ENCODE measurements at regions not wholly inside any gene's neighbourhood (a gene's known extent, or its start where the extent isn't known, plus 50 kb on each side); places are given as distances from the start of the nearest gene placed in this dataset.

DNA sequence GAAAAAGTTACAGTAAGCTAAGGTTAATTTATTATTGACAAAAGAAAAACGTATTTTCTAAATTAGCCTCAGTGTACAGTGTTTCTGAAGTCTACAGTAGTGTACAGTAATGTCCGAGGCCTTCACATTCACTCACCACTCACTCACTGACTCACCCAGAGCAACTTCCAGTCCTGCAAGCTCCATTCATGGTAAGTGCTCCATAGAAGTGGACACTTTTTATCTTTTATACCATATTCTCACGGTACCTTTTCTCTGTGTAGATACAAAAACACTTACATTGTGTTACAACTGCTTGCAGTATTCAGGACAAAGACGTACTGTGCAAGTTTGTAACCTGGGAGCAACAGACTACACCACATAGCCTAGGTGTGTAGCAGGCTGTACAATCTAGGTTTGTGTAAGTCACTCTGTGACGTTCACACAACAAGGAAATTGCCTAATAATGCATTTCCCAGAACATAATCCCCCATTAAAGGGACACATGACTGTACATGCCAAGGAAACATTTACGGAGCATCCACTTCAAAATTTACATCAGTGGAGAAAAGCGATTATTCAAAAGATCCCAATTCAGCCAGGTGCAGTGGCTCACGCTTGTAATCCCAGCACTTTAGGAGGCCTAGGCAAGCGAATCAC lies 133.4 kb downstream of the BANF2 start:
- Mint-ChIP-seq H3K9me3 (no peaks in the 10 kb centered on the region), H3K27ac (no peak overlapping the region), H3K27me3 (ENCODE audit: low read depth) (no peaks in the 10 kb centered on the region), H3K4me1 (ENCODE audit: low read depth) (no peaks in the 10 kb centered on the region), H3K4me3 (ENCODE audit: low read depth) (no peak overlapping the region), H3K36me3 (ENCODE audit: low read depth) (no peaks in the 10 kb centered on the region)
- intact Hi-C loops (cut with micrococcal nuclease) = no loop called here
- no peak for DNase-seq (ENCODE audit: low spot score)

DNA sequence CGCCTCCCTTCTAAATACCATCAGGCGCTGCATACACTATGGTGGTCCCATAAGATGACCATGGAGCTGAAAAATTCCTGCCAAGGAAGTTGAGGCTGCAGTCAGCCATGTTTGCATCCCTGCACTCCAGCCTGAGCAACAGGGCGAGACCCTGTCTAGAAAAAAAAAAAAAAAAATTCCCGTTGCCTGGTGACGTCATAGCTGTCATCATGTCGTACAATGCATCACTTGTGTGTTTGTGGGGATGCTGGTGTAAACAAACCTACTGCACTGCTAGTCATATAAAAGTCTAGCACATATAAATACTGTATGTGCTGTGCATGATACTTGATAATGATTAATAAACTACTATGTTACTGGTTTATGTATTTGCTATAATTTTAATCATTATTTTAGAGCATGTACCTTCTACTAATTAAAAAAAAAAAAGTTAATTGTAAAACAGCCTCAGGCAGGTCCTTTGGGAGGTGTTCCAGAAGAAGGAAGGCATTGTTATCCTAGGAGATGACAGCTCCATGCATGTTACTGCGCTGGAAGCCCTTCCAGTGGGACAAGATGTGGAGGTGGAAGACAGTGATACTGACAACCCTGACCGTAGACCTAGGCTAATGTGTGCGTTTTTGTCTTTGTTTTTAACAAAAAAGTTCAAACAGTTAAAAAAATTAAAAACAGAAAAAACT lies 132.6 kb downstream of the BANF2 start:
- Mint-ChIP-seq H3K9me3 (no peaks in the 10 kb centered on the region), H3K27me3 (ENCODE audit: low read depth) (no peaks in the 10 kb centered on the region), H3K4me3 (ENCODE audit: low read depth) (no peak overlapping the region), H3K4me1 (ENCODE audit: low read depth) (no peaks in the 10 kb centered on the region), H3K27ac (no peak overlapping the region), H3K36me3 (ENCODE audit: low read depth) (no peaks in the 10 kb centered on the region)
- DNase-seq (ENCODE audit: low spot score) = no peak
- intact Hi-C loops (cut with micrococcal nuclease) = no loop called here

GRCh38 chr20:17828598-17829144 lies 128.9 kb downstream of the BANF2 start:
- intact Hi-C loops (cut with micrococcal nuclease) = loop anchor here (5.0 to 10.0 kb wide), 2 partner anchors 69 to 166 kb away; no protein-coding TSS in a partner anchor
- H3K4me1 Mint-ChIP-seq (ENCODE audit: low read depth) = peaks cover 17% of the 10 kb centered on the region
- no peak overlapping the region for H3K27ac Mint-ChIP-seq
- DNase-seq (ENCODE audit: low spot score) = no peak
- no peaks in the 10 kb centered on the region for H3K36me3 Mint-ChIP-seq (ENCODE audit: low read depth)
- no peaks in the 10 kb centered on the region for H3K9me3 Mint-ChIP-seq
- H3K27me3 Mint-ChIP-seq (ENCODE audit: low read depth) = no peaks in the 10 kb centered on the region
- H3K4me3 Mint-ChIP-seq (ENCODE audit: low read depth) = no peak overlapping the region

- Mint-ChIP-seq H3K27ac (no peak overlapping the region), H3K4me1 (ENCODE audit: low read depth) (peaks cover 17% of the 10 kb centered on the region), H3K9me3 (no peaks in the 10 kb centered on the region), H3K27me3 (ENCODE audit: low read depth) (no peaks in the 10 kb centered on the region), H3K36me3 (ENCODE audit: low read depth) (no peaks in the 10 kb centered on the region), H3K4me3 (ENCODE audit: low read depth) (no peak overlapping the region)
- intact Hi-C loops (cut with micrococcal nuclease) = loop anchor here (5.0 to 10.0 kb wide), 2 partner anchors 69 to 167 kb away; no protein-coding TSS in a partner anchor
- no peak for DNase-seq (ENCODE audit: low spot score)
These were observed 128.2 kb downstream of the BANF2 start for GRCh38 chr20:17827759-17828559.

GRCh38 chr20:17827079-17827478 lies 127.3 kb downstream of the BANF2 start:
- DNase-seq (ENCODE audit: low spot score) = no peak
- Mint-ChIP-seq H3K4me1 (ENCODE audit: low read depth) (peaks cover 17% of the 10 kb centered on the region), H3K27me3 (ENCODE audit: low read depth) (no peaks in the 10 kb centered on the region), H3K9me3 (no peaks in the 10 kb centered on the region), H3K4me3 (ENCODE audit: low read depth) (no peak overlapping the region), H3K36me3 (ENCODE audit: low read depth) (no peaks in the 10 kb centered on the region), H3K27ac (no peak overlapping the region)
- intact Hi-C loops (cut with micrococcal nuclease) = loop anchor here (5.0 to 10.0 kb wide), 2 partner anchors 70 to 168 kb away; no protein-coding TSS in a partner anchor

GRCh38 chr20:17825960-17826843 lies 126.4 kb downstream of the BANF2 start:
- H3K4me1 Mint-ChIP-seq (ENCODE audit: low read depth) = peaks cover 17% of the 10 kb centered on the region
- no peak overlapping the region for H3K4me3 Mint-ChIP-seq (ENCODE audit: low read depth)
- intact Hi-C loops (cut with micrococcal nuclease) = loop anchor here (5.0 to 10.0 kb wide), 2 partner anchors 71 to 169 kb away; no protein-coding TSS in a partner anchor

GRCh38 chr20:17825252-17825959 lies 125.6 kb downstream of the BANF2 start:
- no peak for DNase-seq (ENCODE audit: low spot score)
- H3K4me3 Mint-ChIP-seq (ENCODE audit: low read depth) = no peak overlapping the region
- H3K27ac Mint-ChIP-seq = no peak overlapping the region
- peaks cover 17% of the 10 kb centered on the region for H3K4me1 Mint-ChIP-seq (ENCODE audit: low read depth)
- no peaks in the 10 kb centered on the region for H3K27me3 Mint-ChIP-seq (ENCODE audit: low read depth)
- no peaks in the 10 kb centered on the region for H3K9me3 Mint-ChIP-seq
- no peaks in the 10 kb centered on the region for H3K36me3 Mint-ChIP-seq (ENCODE audit: low read depth)
- intact Hi-C loops (cut with micrococcal nuclease) = loop anchor here (5.0 to 10.0 kb wide), 2 partner anchors 72 to 169 kb away; no protein-coding TSS in a partner anchor

More at GRCh38 chr20:17825960-17826843, 126.4 kb downstream of the BANF2 start:
- Mint-ChIP-seq H3K27me3 (ENCODE audit: low read depth) (no peaks in the 10 kb centered on the region), H3K27ac (no peak overlapping the region), H3K36me3 (ENCODE audit: low read depth) (no peaks in the 10 kb centered on the region), H3K9me3 (no peaks in the 10 kb centered on the region)
- DNase-seq (ENCODE audit: low spot score) = no peak

DNA sequence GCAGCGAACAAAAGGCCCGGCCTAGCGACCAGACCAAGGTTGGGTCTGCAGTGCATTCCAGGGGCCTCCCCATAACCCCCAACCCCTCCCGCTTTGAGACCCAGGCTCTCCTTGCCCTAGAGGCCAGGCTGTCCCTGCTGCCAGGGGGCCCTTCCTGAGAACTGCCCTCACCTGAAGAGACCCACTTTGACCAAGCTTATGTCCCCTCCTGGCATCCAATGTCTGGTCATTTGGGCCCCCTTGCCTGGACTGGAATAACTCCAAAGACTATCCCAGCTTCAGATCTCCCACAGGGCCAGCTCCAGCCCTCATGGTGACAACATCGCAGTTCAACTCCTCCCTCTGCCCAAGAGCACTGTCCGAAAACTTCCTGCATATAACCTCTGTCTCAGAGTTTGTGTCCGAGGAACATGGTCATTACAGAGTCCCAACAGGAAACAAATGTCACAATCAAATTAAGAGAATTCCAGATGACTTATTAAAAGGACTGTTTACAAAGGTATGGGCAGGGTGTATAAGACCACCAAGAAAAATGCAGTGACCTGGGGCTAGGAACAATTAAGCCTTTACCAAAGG lies 125.0 kb downstream of the BANF2 start:
- Mint-ChIP-seq H3K4me3 (ENCODE audit: low read depth) (no peak overlapping the region), H3K9me3 (peaks cover 3% of the 10 kb centered on the region), H3K27ac (no peak overlapping the region), H3K4me1 (ENCODE audit: low read depth) (peaks cover 17% of the 10 kb centered on the region), H3K27me3 (ENCODE audit: low read depth) (no peaks in the 10 kb centered on the region), H3K36me3 (ENCODE audit: low read depth) (no peaks in the 10 kb centered on the region)
- intact Hi-C loops (cut with micrococcal nuclease) = loop anchor here (5.0 to 10.0 kb wide), 2 partner anchors 73 to 170 kb away; no protein-coding TSS in a partner anchor
- no peak for DNase-seq (ENCODE audit: low spot score)

GRCh38 chr20:17823409-17824144 lies 123.8 kb downstream of the BANF2 start:
- Mint-ChIP-seq H3K4me1 (ENCODE audit: low read depth) (peaks cover 17% of the 10 kb centered on the region), H3K36me3 (ENCODE audit: low read depth) (no peaks in the 10 kb centered on the region), H3K27me3 (ENCODE audit: low read depth) (no peaks in the 10 kb centered on the region), H3K9me3 (peaks cover 7% of the 10 kb centered on the region), H3K4me3 (ENCODE audit: low read depth) (no peak overlapping the region), H3K27ac (no peak overlapping the region)
- DNase-seq (ENCODE audit: low spot score) = no peak
- intact Hi-C loops (cut with micrococcal nuclease) = loop anchor here (10.0 kb wide), 1 partner anchor 171 kb away; no protein-coding TSS in a partner anchor

DNA sequence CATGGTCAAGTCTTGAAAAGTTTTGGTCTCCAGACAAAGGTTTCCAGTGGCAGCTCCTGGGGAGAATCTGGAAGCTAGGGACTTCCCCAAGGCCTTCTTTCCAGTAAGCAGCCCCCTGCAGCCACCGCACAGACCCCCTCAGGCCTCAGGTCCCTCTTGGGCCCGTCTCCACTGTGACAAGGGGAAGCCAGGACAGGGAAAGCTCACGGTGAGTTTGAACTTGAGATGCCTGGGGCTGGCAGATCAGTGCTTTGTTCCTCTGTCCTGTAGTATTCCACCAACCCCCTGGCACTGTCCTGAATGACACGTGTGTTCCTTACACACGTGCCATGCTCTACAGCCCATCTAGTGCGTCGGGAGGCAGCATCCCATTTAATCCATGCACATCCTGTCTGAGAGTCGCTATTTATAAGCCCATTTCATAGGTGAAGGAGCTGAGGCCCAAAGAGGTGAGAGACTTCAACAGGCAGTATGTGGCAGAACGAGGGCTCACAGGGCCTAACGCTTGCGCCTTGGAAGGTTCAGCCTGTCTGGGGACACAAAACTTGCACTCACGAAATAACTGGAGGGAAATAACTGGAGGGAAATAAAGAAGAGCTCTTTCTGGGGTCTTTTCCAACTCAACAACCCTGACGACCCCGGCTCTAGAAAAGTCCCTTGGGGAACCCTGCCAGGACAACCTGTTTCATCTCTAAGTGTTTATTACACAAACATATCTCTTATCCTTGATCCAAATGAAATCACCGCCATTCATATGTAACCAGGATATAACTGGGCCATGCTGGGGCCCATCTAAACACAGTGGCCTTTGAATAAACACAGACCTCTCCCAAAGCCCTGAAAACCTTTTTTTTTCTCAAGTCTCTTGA lies 123.0 kb downstream of the BANF2 start:
- intact Hi-C loops (cut with micrococcal nuclease) = loop anchor here (10.0 kb wide), 1 partner anchor 172 kb away; no protein-coding TSS in a partner anchor
- H3K4me1 Mint-ChIP-seq (ENCODE audit: low read depth) = peaks cover 17% of the 10 kb centered on the region
- no peak overlapping the region for H3K27ac Mint-ChIP-seq
- no peak overlapping the region for H3K4me3 Mint-ChIP-seq (ENCODE audit: low read depth)
- H3K27me3 Mint-ChIP-seq (ENCODE audit: low read depth) = no peaks in the 10 kb centered on the region
- H3K9me3 Mint-ChIP-seq = peaks cover 7% of the 10 kb centered on the region
- no peaks in the 10 kb centered on the region for H3K36me3 Mint-ChIP-seq (ENCODE audit: low read depth)
- no peak for DNase-seq (ENCODE audit: low spot score)
